ENCODE measurements at regions not wholly inside any gene's neighbourhood (a gene's known extent, or its start where the extent isn't known, plus 50 kb on each side); places are given as distances from the start of the nearest gene placed in this dataset.

DNA sequence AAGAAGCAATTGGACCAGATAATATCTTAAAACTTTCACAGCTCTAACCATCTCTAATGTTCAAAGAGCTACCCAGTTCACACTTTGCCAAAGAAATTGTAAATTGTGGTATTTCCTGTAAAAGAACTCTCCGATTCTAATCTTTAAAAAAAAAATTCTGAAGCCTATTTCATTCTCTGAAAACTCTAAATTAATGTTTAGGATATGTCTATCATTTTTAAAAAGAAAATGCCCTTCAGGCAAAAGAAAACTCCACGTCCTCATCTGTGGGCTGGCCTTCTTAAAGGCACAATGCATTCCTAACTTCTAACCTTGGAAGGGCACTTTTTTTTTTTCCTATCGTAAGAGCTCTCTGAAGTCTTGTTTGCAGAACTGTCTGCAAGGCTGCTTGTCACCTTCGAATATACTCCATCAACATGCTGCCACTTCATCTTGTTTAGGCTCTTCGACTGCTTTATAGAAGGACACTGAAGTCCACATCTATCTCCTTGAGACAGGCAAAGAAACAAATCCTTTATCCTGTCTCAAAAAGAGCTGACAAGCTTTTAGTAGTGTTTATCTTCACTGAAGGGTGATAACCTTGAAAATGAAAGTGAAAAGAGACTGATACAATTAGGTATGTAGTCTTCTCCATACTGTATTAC is 124.3 kb upstream of the SLC39A10 start:
- no peak for TF ChIP-seq POLR2AphosphoS5 (IDR thresholded peaks at IDR 0.05; ENCODE audit: low read depth, low read length)
- no peak for TF ChIP-seq CTCF (IDR thresholded peaks at IDR 0.05)
- no peak for TF ChIP-seq GATA2 (CRISPR knock-in tag; IDR thresholded peaks at IDR 0.05)
